ENCODE measurements at regions not wholly inside any gene's neighbourhood (a gene's known extent, or its start where the extent isn't known, plus 50 kb on each side); places are given as distances from the start of the nearest gene placed in this dataset.
A peak's percentile ranks its signal among the peaks of the same experiment; 100 is the strongest.

- TF ChIP-seq, protein P1, sequence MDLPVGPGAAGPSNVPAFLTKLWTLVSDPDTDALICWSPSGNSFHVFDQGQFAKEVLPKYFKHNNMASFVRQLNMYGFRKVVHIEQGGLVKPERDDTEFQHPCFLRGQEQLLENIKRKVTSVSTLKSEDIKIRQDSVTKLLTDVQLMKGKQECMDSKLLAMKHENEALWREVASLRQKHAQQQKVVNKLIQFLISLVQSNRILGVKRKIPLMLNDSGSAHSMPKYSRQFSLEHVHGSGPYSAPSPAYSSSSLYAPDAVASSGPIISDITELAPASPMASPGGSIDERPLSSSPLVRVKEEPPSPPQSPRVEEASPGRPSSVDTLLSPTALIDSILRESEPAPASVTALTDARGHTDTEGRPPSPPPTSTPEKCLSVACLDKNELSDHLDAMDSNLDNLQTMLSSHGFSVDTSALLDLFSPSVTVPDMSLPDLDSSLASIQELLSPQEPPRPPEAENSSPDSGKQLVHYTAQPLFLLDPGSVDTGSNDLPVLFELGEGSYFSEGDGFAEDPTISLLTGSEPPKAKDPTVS (IDR thresholded peaks at IDR 0.05; ENCODE audit: low read depth, low read length), result no peak
- TF ChIP-seq SUPT20H (IDR thresholded peaks at IDR 0.05; ENCODE audit: borderline replicate concordance, control insufficient read depth, low read depth, low read length) (no peak), ZBTB33 (IDR thresholded peaks at IDR 0.05) (no peak), BRCA1 (IDR thresholded peaks at IDR 0.05; ENCODE audit: low read depth, low read length) (no peak)
These were observed 806.3 kb upstream of the CELF2 start (continued) for GRCh38 chr10:10211409-10211808.

- ChIA-PET CTCF (no interaction called here), SMC1A (ENCODE audit: uncharacterized antibody, unreplicated experiment) (interaction anchor here (0.7 kb wide), 1 partner anchor 18 kb away, joined by 3 read pairs; no protein-coding TSS in a partner anchor), POLR2A (no interaction called here), RAD21 (ENCODE audit: unreplicated experiment) (no interaction called here)
- intact Hi-C loops (cut with micrococcal nuclease; ENCODE audit: unreplicated experiment) (no loop called here), in situ Hi-C loops (cut with MboI) (no loop called here)
- 7% methylated on average over 5 of the region's 5 CpGs for WGBS (ENCODE audit: insufficient coverage, insufficient replicate concordance, low lambda C conversion rate, missing lambda C conversion rate)
- Histone ChIP-seq H3K9ac (ENCODE audit: control insufficient read depth, insufficient read depth, low read length) (no peak overlapping the region), H3K36me3 (ENCODE audit: control insufficient read depth in 2 of 2, insufficient read depth in 2 of 2, low read length in 1 of 2) (no peaks in the 10 kb centered on the region), H3K4me3 (no peak overlapping the region), H3K4me2 (ENCODE audit: control insufficient read depth, insufficient read depth) (0 out of 2 replicates have a peak overlapping the region, but pooled peaks have one; percentile 13), H3K79me2 (ENCODE audit: control insufficient read depth, insufficient read depth, low read length) (no peaks in the 10 kb centered on the region), H3K9me3 (replicated peaks; ENCODE audit: control insufficient read depth, insufficient read depth, low read length) (no peaks in the 10 kb centered on the region), H2AFZ (ENCODE audit: control insufficient read depth, low read depth, low read length) (peak overlapping the region; percentile 37; the same call in 1 of the 2 replicates), H4K20me1 (ENCODE audit: control insufficient read depth, insufficient read depth) (no peaks in the 10 kb centered on the region), H3K27me3 (replicated peaks in 1 of 2; ENCODE audit: control insufficient read depth in 2 of 2, insufficient read depth in 2 of 2, low read length in 1 of 2) (no peaks in the 10 kb centered on the region), H3K4me1 (ENCODE audit: control insufficient read depth, insufficient read depth, low read length) (no peaks in the 10 kb centered on the region; the same call in 1 of the 2 replicates), H3K27ac (ENCODE audit: control insufficient read depth, insufficient read depth) (no peak overlapping the region)
- peak; percentile 76 for TF ChIP-seq SPI1 (IDR thresholded peaks at IDR 0.05; ENCODE audit: borderline replicate concordance, insufficient read depth, low read depth, low read length)
- no peak for TF ChIP-seq IKZF2 (IDR thresholded peaks at IDR 0.05)
- no peak for TF ChIP-seq SMAD5 (IDR thresholded peaks at IDR 0.05; ENCODE audit: low read depth)
- peak; percentile 42; the same call in 1 of the 2 replicates for TF ChIP-seq NFIC (IDR thresholded peaks at IDR 0.05; ENCODE audit: low read depth, low read length)
- peak; percentile 63 for TF ChIP-seq RUNX3 (IDR thresholded peaks at IDR 0.05; ENCODE audit: low read length)
- no peak for TF ChIP-seq CBX3 (IDR thresholded peaks at IDR 0.05; ENCODE audit: borderline replicate concordance, low read depth)
- peak; percentile 49; the same call in 1 of the 2 replicates for TF ChIP-seq BCL11A (IDR thresholded peaks at IDR 0.05; ENCODE audit: low read depth, low read length)
- no peak for TF ChIP-seq ZNF687 (IDR thresholded peaks at IDR 0.05)
- no peak for TF ChIP-seq TARDBP (IDR thresholded peaks at IDR 0.05; ENCODE audit: borderline replicate concordance)
- no peak for TF ChIP-seq GABPA (IDR thresholded peaks at IDR 0.05; ENCODE audit: low read depth)
- peak; percentile 71 for ATAC-seq
- BruUV-seq (replicated peaks), result no TSS peak
- peak; percentile 41 for FAIRE-seq
- no peak for DNase-seq (ENCODE audit: low read depth, low spot score)
These were observed 804.4 kb upstream of the CELF2 start for GRCh38 chr10:10213237-10213636.
